ENCODE measurements at regions not wholly inside any gene's neighbourhood (a gene's known extent, or its start where the extent isn't known, plus 50 kb on each side); places are given as distances from the start of the nearest gene placed in this dataset.

DNA sequence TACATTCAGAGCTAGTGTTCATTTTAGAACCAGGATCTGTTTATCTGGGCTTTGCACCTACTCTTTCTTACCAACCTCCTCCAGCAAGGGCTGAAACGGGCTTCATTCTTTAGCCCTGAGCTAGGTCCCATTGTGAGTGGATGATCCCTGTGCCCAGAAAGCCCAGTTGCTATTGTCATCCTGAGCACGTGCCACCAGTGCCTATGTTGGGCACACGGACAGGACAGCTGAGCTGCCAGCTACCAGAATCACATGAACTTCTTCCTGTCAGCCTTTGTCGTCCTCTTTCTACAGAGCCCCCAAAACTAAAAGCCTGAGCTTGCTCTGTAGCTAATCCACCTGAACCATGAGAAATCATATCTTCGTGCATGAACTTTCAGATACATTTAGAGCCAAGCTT, 74.4 kb upstream of the NTM start:
- no peak for DNase-seq (ENCODE audit: low read depth in 4 of 4, low spot score in 1 of 4)

DNA sequence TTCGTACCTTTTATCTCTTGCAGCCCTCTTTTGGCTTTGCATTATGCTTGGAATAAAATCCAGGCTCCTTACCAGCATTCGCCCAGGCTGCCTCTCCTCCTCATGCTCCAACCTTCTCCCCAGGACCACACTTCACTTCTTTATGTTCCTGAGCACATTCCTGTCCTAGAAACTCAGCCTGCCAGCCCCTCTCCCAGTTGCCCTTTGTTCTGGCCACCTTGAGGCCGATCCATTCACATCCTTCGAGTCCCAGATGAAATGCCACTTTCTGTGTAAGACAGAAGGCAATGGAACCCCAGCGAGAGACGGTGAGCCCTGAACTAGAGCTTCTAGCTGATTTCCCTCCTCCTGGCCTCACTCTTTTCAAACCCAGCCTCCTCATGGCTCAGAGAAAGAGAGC, 73.0 kb upstream of the NTM start:
- DNase-seq (ENCODE audit: low read depth in 4 of 4, low spot score in 1 of 4) = no peak

- no peak for DNase-seq (ENCODE audit: low read depth in 4 of 4, low spot score in 1 of 4)
These were observed 70.6 kb upstream of the NTM start for GRCh38 chr11:131299598-131300438.

- no peak for DNase-seq (ENCODE audit: low read depth in 4 of 4, low spot score in 1 of 4)
These were observed 70.0 kb upstream of the NTM start for GRCh38 chr11:131300439-131300717.

GRCh38 chr11:131301306-131301705, 69.1 kb upstream of the NTM start:
- no peak for DNase-seq (ENCODE audit: low read depth in 4 of 4, low spot score in 1 of 4)

GRCh38 chr11:131302836-131303235, 67.6 kb upstream of the NTM start:
- no peak for DNase-seq (ENCODE audit: low read depth in 4 of 4, low spot score in 1 of 4)

DNA sequence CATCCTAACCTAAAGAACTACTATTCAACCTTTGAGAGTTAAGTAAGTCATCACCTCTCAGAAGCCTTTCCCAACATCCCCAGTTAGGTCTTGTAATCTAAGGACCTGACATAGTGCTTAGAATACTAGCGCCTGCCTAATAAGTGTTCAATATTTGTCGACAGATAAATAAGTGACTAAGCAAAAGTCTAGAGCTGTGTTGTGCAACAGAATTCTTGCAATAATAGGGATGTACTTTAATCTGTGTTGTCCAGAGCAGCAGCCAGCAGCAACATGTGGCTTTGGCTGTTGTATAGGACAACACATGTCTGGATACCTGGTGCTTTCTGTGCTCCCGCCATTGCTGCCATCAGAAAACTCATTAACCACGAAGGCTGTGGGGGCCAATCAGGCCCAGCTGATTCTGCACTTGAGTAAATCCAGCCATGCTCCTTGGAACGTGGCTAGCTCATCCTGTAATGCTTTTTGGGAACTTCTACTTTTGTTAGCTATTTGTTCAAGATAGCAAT, 66.8 kb upstream of the NTM start:
- DNase-seq (ENCODE audit: low read depth in 4 of 4, low spot score in 1 of 4) = no peak

DNA sequence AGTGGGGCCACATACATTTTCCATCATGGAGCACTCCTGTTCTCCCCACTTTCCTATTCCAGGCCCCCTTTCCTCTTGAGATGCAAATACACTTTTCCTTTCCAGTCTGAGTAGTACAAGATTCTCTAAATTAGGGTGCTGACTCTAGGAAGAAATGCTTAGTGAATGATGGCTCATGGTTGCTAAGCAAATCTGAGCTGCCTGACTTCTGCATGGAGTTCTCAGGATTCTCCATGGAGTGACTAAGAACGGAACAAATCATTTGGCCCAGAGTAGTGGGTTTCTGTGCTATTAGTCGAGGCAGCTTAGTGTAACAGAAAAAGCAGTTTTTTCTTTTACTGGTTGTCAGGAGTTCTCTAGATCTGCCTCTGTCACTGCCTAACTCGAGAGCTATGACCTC, 65.4 kb upstream of the NTM start:
- DNase-seq (ENCODE audit: low read depth in 4 of 4, low spot score in 1 of 4) = no peak

DNA sequence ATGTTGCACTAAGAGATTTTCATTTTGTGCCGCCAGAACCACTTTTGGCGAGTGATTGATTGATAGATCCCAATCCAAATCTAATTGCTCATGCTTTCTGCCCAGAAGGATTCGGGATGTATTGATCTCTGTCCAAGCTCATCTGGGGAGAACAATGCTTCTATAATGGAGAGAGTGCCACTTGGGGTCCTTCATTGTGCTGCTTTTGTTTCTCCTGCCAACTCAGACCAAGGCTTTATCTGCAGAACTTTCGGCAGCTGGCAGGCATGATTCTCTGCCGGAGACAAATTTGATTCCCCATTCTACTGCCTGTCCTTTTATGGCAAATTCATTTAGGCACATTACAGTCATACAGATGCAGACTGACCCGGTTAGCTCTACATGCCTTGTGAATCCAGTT, 62.9 kb upstream of the NTM start:
- DNase-seq (ENCODE audit: low read depth in 4 of 4, low spot score in 1 of 4) = no peak

DNA sequence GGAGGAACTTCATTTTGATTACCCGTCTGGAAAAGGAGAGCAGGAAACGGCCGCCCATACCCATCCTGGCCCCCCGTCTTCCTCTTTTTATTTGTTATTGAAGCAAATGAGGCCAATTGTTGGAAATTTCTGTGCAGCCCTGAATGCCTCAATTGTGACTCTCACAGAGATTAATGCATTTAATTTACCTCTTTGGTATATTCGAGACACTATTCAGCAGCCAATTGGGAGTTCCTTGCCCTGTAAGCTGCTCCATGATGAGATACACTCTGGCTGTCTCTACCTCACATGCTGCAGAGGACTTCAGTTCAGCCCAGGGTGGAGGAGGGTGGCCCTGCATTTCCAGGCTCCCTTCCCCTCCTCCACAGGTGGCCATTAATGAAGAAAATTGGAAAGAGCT, 60.6 kb upstream of the NTM start:
- no peak for DNase-seq (ENCODE audit: low read depth in 4 of 4, low spot score in 1 of 4)

DNA sequence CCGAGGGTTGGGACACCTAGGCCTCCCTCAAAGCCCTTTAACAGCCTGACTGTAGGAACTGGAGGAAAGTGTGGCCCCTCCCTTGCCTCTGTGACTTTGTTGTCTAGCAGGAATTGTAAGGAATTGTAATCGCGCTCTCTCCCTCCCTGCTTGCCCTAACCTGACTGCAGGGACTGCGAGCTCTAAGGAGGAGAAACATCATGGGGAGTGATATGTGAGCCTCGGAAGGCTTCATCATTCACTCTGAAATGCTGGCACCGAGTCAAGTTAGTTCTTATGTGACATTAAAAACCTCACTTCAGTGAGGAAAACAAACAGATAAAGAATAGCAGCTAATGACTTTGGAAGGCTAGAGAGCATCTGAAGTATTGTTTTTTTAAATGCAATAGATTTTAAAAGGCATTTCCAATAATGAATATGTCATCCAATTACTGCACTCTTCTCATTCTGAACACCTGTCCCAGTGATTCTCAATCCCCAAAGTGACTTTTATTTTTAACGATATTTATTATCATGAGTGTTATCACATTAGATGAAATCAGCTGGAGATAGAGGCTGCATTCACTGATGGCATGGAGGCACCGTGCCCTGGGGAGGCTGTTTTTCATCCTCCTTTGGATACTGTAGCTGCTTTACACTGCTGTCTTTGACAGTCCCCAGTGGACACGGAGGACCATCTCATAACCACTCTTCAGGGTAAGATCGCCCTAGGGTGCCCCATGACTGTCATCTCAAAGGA, 58.5 kb upstream of the NTM start:
- DNase-seq (ENCODE audit: low read depth in 4 of 4, low spot score in 1 of 4) = no peak

All from stimulated activated CD4-positive, alpha-beta T cell treated with anti-CD3 and anti-CD28 coated beads, Interleukin-1b, Interleukin-23, amount 100 ng/mL, for 24 hours (primary cell).